Keratinocyte (primary cell): ENCODE measurements at regions not wholly inside any gene's neighbourhood (a gene's known extent, or its start where the extent isn't known, plus 50 kb on each side); places are given as distances from the start of the nearest gene placed in this dataset.

ENCODE experiments used
- DNase-seq: peaks from one replicate; pipeline ENCODE4 v3.0.0-alpha.2; 2011; ENCODE audit warnings: low read depth, missing footprints, low spot score
- FAIRE-seq: peaks from 2 replicates; lab custom pipeline; 2011; peaks lifted over from hg19 to GRCh38; lab: Jason Lieb, UNC
- H2AFZ ChIP-seq: 2 replicates; pipeline ENCODE4 v1.6.0; 2012; ENCODE audit warnings: low read length, control low read depth, inconsistent platforms; ENCODE audit not compliant: control insufficient read depth
- H3K27ac ChIP-seq: 2 replicates; pipeline ENCODE4 v1.5.1; 2011; ENCODE audit warnings: low read length; ENCODE audit not compliant: control insufficient read depth, insufficient read depth
- H3K27me3 ChIP-seq: 3 replicates; pipeline ENCODE4 v1.6.0; 2011; ENCODE audit warnings: low read length; ENCODE audit not compliant: control insufficient read depth, insufficient read depth; ENCODE audit errors: extremely low read depth
- H3K36me3 ChIP-seq, 2 experiments: 2 replicates in 1 of 2; 3 replicates in 1 of 2; pipeline ENCODE4 v1.5.1; 2011; ENCODE audit warnings: low read length in 2 of 2, mild to moderate bottlenecking in 1 of 2; ENCODE audit not compliant: control insufficient read depth in 2 of 2, insufficient read depth in 2 of 2; ENCODE audit errors: extremely low read depth in 1 of 2
- H3K4me1 ChIP-seq: 3 replicates; pipeline ENCODE4 v1.5.1; 2011; ENCODE audit warnings: low read length; ENCODE audit not compliant: control insufficient read depth, insufficient read depth; ENCODE audit errors: extremely low read depth
- H3K4me2 ChIP-seq: 3 replicates; pipeline ENCODE4 v1.6.0; 2011; ENCODE audit warnings: low read depth, low read length; ENCODE audit not compliant: control insufficient read depth, insufficient read depth; ENCODE audit errors: extremely low read depth
- H3K4me3 ChIP-seq, 3 experiments: fragments of 200-600 bp in 1 of 3; sonication (generic) in 1 of 3; 2 replicates in 2 of 3; 3 replicates in 1 of 3; pipeline ENCODE4 v1.5.1; 2011 to 2016; ENCODE audit warnings: low read length in 3 of 3, mild to moderate bottlenecking in 3 of 3, control low read depth in 2 of 3, inconsistent platforms in 1 of 3, low read depth in 1 of 3, mixed read lengths in 1 of 3, mixed run types in 1 of 3, moderate library complexity in 1 of 3; ENCODE audit not compliant: control insufficient read depth in 2 of 3, insufficient read depth in 2 of 3; ENCODE audit errors: extremely low read depth in 1 of 3
- H3K79me2 ChIP-seq: 2 replicates; pipeline ENCODE4 v1.6.0; 2012; ENCODE audit warnings: low read length; ENCODE audit not compliant: control insufficient read depth, insufficient read depth
- H3K9ac ChIP-seq: 3 replicates; pipeline ENCODE4 v1.6.0; 2011; ENCODE audit warnings: low read length; ENCODE audit not compliant: control insufficient read depth, insufficient read depth; ENCODE audit errors: extremely low read depth
- H3K9me1 ChIP-seq: 3 replicates; pipeline ENCODE4 v1.6.0; 2011; ENCODE audit warnings: low read length; ENCODE audit not compliant: control insufficient read depth, insufficient read depth; ENCODE audit errors: extremely low read depth
- H3K9me3 ChIP-seq: 2 replicates; pipeline ENCODE4 v1.5.1; 2012; ENCODE audit warnings: low read depth, low read length; ENCODE audit not compliant: control insufficient read depth
- H4K20me1 ChIP-seq: 3 replicates; pipeline ENCODE4 v1.6.0; 2011; ENCODE audit warnings: low read length; ENCODE audit not compliant: control insufficient read depth, insufficient read depth; ENCODE audit errors: extremely low read depth
- CTCF ChIP-seq, 3 experiments: IDR thresholded peaks in 1 of 3; conservative IDR thresholded peaks in 1 of 3; optimal IDR thresholded peaks in 1 of 3; 2 replicates in 2 of 3; 3 replicates in 1 of 3; pipeline versions ENCODE3 to v1.5.1; 2011; ENCODE audit warnings: low read length in 3 of 3, mild to moderate bottlenecking in 3 of 3, moderate library complexity in 2 of 3, control low read depth in 1 of 3, inconsistent platforms in 1 of 3; ENCODE audit not compliant: insufficient read depth in 2 of 3; ENCODE audit errors: extremely low read depth in 1 of 3
- EZH2 ChIP-seq: IDR thresholded peaks from one replicate; pipeline ENCODE4 v1.6.1; 2012; ENCODE audit warnings: inconsistent platforms, mild to moderate bottlenecking, low read length, moderate library complexity
- dilution Hi-C: fragments of 300-500 bp; cut with MboI; formaldehyde crosslinking; loops from one replicate; pipeline ENCODE4 v1.7.0; 2020; ENCODE audit warnings: low sequenced_read_pairs; ENCODE audit not compliant: extremely low pct_ligation_motif_present

- H3K9me1 ChIP-seq = no peaks in the 10 kb centered on the region
- FAIRE-seq = no peak
- dilution Hi-C loops = no loop called here
- TF ChIP-seq CTCF (optimal IDR thresholded peaks at IDR 0.05 in 1 of 3, IDR thresholded peaks at IDR 0.05 in 1 of 3, conservative IDR thresholded peaks at IDR 0.05 in 1 of 3; ENCODE audit: extremely low read depth in 1 of 3, insufficient read depth in 2 of 3, low read length in 3 of 3) (no peak), EZH2 (no peak)
- H3K4me1 ChIP-seq = no peaks in the 10 kb centered on the region
- no peaks in the 10 kb centered on the region for H4K20me1 ChIP-seq
- H3K4me2 ChIP-seq = no peak overlapping the region
- no peak for DNase-seq
- no peaks in the 10 kb centered on the region for H3K9me3 ChIP-seq
- H3K27ac ChIP-seq = no peak overlapping the region
- no peak overlapping the region for H3K9ac ChIP-seq
- H3K36me3 ChIP-seq = no peaks in the 10 kb centered on the region
- H3K79me2 ChIP-seq = no peaks in the 10 kb centered on the region
- no peak overlapping the region for H3K4me3 ChIP-seq
- no peak overlapping the region for H2AFZ ChIP-seq
- peaks cover 15% of the 10 kb centered on the region for H3K27me3 ChIP-seq
Measured at GRCh38 chr15:88736204-88736603, 67.0 kb upstream of the ACAN start.

- peaks cover 20% of the 10 kb centered on the region for H3K27me3 ChIP-seq
- TF ChIP-seq EZH2 (no peak), CTCF (optimal IDR thresholded peaks at IDR 0.05 in 1 of 3, IDR thresholded peaks at IDR 0.05 in 1 of 3, conservative IDR thresholded peaks at IDR 0.05 in 1 of 3; ENCODE audit: extremely low read depth in 1 of 3, insufficient read depth in 2 of 3, low read length in 3 of 3) (no peak)
- no peaks in the 10 kb centered on the region for H3K9me1 ChIP-seq
- no peak overlapping the region for H3K4me2 ChIP-seq
- H3K36me3 ChIP-seq = no peaks in the 10 kb centered on the region
- H3K4me3 ChIP-seq = no peak overlapping the region
- no peak overlapping the region for H3K27ac ChIP-seq
- no peak overlapping the region for H3K9ac ChIP-seq
- no peaks in the 10 kb centered on the region for H3K4me1 ChIP-seq
- dilution Hi-C loops = no loop called here
- H4K20me1 ChIP-seq = no peaks in the 10 kb centered on the region
- no peaks in the 10 kb centered on the region for H3K9me3 ChIP-seq
- FAIRE-seq = no peak
- H3K79me2 ChIP-seq = no peaks in the 10 kb centered on the region
- no peak for DNase-seq
- H2AFZ ChIP-seq = no peak overlapping the region
Measured at GRCh38 chr15:88738796-88739195, 64.4 kb upstream of the ACAN start.
